ENCODE measurements at regions not wholly inside any gene's neighbourhood (a gene's known extent, or its start where the extent isn't known, plus 50 kb on each side); places are given as distances from the start of the nearest gene placed in this dataset.

- H3K27ac ChIP-seq = no peak overlapping the region
- no peak for TF ChIP-seq POLR2A (IDR thresholded peaks at IDR 0.05)
- TF ChIP-seq, protein P1, sequence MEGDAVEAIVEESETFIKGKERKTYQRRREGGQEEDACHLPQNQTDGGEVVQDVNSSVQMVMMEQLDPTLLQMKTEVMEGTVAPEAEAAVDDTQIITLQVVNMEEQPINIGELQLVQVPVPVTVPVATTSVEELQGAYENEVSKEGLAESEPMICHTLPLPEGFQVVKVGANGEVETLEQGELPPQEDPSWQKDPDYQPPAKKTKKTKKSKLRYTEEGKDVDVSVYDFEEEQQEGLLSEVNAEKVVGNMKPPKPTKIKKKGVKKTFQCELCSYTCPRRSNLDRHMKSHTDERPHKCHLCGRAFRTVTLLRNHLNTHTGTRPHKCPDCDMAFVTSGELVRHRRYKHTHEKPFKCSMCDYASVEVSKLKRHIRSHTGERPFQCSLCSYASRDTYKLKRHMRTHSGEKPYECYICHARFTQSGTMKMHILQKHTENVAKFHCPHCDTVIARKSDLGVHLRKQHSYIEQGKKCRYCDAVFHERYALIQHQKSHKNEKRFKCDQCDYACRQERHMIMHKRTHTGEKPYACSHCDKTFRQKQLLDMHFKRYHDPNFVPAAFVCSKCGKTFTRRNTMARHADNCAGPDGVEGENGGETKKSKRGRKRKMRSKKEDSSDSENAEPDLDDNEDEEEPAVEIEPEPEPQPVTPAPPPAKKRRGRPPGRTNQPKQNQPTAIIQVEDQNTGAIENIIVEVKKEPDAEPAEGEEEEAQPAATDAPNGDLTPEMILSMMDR (IDR thresholded peaks at IDR 0.05) = no peak
These were observed 166.2 kb upstream of the IQSEC1 start for GRCh38 chr3:13239467-13239760.

DNA sequence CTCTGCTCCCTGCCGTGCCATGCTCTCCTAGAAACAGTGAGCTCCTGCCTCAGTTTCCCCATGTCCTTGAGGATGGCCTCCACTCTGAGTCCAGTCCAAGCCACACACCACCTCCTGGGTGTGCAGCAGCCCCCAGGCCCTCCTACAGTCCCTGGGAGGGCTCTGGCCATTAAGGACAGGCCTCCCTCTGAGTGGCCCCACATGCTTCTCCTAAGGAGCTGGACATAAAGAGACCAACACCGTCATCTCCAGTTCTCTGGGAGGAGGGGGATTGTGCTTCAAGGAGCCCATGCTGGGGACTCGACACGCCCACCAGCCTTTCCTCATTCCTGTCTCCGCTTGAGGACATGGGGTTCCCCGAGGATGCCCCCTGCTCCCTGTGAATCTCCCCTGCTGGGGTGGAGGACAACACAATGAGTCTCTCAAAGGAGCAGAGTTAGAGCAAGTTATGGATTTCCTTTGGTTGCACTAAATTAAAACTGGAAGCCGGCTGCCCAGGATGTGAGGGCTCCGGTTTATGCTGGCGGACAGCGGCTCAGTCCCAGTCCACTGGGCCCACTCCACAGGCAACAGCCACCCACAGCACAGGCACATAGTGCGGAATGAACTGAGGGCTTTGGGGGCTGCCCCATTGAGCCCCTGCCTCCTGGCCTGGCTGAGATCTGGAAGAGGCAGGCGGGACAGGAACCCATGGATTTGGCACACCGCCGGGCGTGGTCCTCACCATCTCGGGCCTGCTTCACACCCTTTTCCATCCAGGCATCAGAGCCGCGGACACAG lies 165.6 kb upstream of the IQSEC1 start:
- TF ChIP-seq POLR2A (IDR thresholded peaks at IDR 0.05) = no peak
- TF ChIP-seq, protein P1 (IDR thresholded peaks at IDR 0.05) = no peak
- H3K27me3 ChIP-seq = no peaks in the 10 kb centered on the region
- no peak overlapping the region for H3K27ac ChIP-seq
- no peaks in the 10 kb centered on the region for H3K36me3 ChIP-seq
- DNase-seq = no peak
- H3K4me1 ChIP-seq = peaks cover 0 to 9% (median 4%) of the 10 kb centered on the region in 4 donors
- H3K4me3 ChIP-seq = no peak overlapping the region
- no peaks in the 10 kb centered on the region for H3K9me3 ChIP-seq

More at GRCh38 chr3:13239467-13239760, 166.2 kb upstream of the IQSEC1 start:
- Histone ChIP-seq H3K4me1 (peaks cover 0 to 9% (median 2%) of the 10 kb centered on the region in 4 donors), H3K36me3 (no peaks in the 10 kb centered on the region), H3K27me3 (no peaks in the 10 kb centered on the region), H3K4me3 (no peak overlapping the region), H3K9me3 (no peaks in the 10 kb centered on the region)
- no peak for DNase-seq

GRCh38 chr3:13237776-13238490 lies 164.7 kb upstream of the IQSEC1 start:
- Histone ChIP-seq H3K4me3 (no peak overlapping the region), H3K27ac (no peak overlapping the region), H3K9me3 (no peaks in the 10 kb centered on the region), H3K36me3 (no peaks in the 10 kb centered on the region), H3K27me3 (no peaks in the 10 kb centered on the region), H3K4me1 (peaks cover 0 to 15% (median 4%) of the 10 kb centered on the region in 4 donors)
- no peak for TF ChIP-seq POLR2A (IDR thresholded peaks at IDR 0.05)
- TF ChIP-seq, protein P1 (IDR thresholded peaks at IDR 0.05) = no peak
- DNase-seq = no peak

DNA sequence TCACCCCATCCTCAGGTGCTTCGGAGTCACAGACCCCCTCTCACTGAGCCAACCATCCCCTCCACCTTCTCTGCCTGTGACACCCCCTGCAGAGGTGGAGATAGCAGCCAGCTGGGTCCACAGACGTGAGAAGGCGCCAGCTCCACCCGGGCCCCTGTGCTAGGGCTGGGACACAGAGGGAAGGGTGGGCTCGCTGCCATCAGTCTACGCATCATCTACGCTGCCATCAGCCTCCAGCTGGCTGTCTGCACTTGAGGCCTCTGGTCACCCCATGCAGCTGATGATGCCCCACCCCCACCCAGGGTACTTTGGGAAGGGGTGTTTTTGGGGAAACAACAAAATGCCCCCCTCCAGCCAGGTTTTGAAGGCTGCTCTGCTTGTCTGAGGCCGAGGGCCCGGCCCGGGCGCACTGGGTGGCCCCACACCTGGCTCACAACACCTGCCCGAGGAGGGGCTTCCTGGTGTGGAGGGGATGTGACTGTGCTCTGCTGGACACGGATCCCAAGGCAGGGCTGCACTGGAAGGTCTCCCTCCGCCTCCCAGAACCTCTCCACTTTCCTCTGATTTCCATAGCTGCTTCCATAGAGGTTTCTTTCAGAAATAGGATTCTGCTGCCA lies 163.4 kb upstream of the IQSEC1 start:
- TF ChIP-seq POLR2A (IDR thresholded peaks at IDR 0.05) = no peak
- TF ChIP-seq, protein P1 (IDR thresholded peaks at IDR 0.05) = no peak
- no peak for DNase-seq
- no peak overlapping the region for H3K27ac ChIP-seq
- no peaks in the 10 kb centered on the region for H3K27me3 ChIP-seq
- peaks cover 0 to 15% (median 4%) of the 10 kb centered on the region in 4 donors for H3K4me1 ChIP-seq
- no peaks in the 10 kb centered on the region for H3K9me3 ChIP-seq
- H3K4me3 ChIP-seq = no peak overlapping the region
- no peaks in the 10 kb centered on the region for H3K36me3 ChIP-seq

GRCh38 chr3:13235897-13236296 lies 162.7 kb upstream of the IQSEC1 start:
- TF ChIP-seq POLR2A (IDR thresholded peaks at IDR 0.05) = no peak
- TF ChIP-seq, protein P1 (IDR thresholded peaks at IDR 0.05) = no peak
- Histone ChIP-seq H3K27me3 (no peaks in the 10 kb centered on the region), H3K27ac (no peak overlapping the region), H3K36me3 (no peaks in the 10 kb centered on the region), H3K4me1 (peaks cover 0 to 15% (median 4%) of the 10 kb centered on the region in 4 donors), H3K9me3 (no peaks in the 10 kb centered on the region), H3K4me3 (no peak overlapping the region)
- no peak for DNase-seq

Data from Peyer's patch (tissue), 4 donors.